H1 (cell line): ENCODE measurements at regions not wholly inside any gene's neighbourhood (a gene's known extent, or its start where the extent isn't known, plus 50 kb on each side); places are given as distances from the start of the nearest gene placed in this dataset.

ENCODE experiments used
- BACH1 ChIP-seq: IDR thresholded peaks from 2 replicates; pipeline ENCODE4 v1.6.1; 2012; ENCODE audit warnings: low read length, improper control_type of control experiment
- CEBPB ChIP-seq: IDR thresholded peaks from 2 replicates; pipeline ENCODE4 v1.6.1; 2012; ENCODE audit warnings: low read depth, low read length
- JUN ChIP-seq: IDR thresholded peaks from 2 replicates; pipeline ENCODE4 v1.6.1; 2011; ENCODE audit warnings: low read depth, mild to moderate bottlenecking, improper control_type of control experiment, low read length
- TAF1 ChIP-seq: IDR thresholded peaks from 2 replicates; pipeline ENCODE4 v1.6.1; 2011; ENCODE audit warnings: mild to moderate bottlenecking, low read depth, low read length
- TF ChIP-seq, protein P1 (sequence below), 3 experiments: IDR thresholded peaks; 1 replicate in 2 of 3; 2 replicates in 1 of 3; pipeline versions ENCODE4 v1.5.1 to v1.6.1; 2011; ENCODE audit warnings: low read length in 3 of 3, mild to moderate bottlenecking in 3 of 3, inconsistent platforms in 2 of 3, low read depth in 1 of 3, moderate library complexity in 1 of 3; ENCODE audit not compliant: insufficient read depth in 1 of 3; ENCODE audit errors: control extremely low read depth in 1 of 3

DNA sequence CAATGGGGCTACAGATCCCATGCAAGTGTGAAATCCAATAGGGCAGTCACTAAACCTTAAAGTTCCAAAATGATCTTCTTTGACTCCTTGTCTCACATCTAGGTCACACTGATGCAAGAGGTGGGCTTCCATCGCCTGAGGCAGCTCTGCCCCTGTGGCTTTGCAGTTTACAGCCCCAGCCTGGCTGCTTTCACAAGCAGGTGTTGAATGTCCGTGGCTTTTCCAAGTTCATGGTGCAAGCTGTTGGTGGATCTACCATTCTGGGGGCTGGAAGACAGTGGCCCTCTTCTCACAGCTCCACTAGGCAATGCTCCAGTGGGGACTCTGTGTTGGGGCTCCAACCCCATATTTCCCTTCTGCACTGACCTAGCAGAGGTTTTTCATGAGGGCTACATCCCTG, 68.5 kb upstream of the PRR20G start:
- TF ChIP-seq, protein P1, sequence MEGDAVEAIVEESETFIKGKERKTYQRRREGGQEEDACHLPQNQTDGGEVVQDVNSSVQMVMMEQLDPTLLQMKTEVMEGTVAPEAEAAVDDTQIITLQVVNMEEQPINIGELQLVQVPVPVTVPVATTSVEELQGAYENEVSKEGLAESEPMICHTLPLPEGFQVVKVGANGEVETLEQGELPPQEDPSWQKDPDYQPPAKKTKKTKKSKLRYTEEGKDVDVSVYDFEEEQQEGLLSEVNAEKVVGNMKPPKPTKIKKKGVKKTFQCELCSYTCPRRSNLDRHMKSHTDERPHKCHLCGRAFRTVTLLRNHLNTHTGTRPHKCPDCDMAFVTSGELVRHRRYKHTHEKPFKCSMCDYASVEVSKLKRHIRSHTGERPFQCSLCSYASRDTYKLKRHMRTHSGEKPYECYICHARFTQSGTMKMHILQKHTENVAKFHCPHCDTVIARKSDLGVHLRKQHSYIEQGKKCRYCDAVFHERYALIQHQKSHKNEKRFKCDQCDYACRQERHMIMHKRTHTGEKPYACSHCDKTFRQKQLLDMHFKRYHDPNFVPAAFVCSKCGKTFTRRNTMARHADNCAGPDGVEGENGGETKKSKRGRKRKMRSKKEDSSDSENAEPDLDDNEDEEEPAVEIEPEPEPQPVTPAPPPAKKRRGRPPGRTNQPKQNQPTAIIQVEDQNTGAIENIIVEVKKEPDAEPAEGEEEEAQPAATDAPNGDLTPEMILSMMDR (IDR thresholded peaks at IDR 0.05; ENCODE audit: control extremely low read depth in 1 of 3, insufficient read depth in 1 of 3, low read depth in 1 of 3, low read length in 3 of 3), result no peak
- TF ChIP-seq JUN (no peak), TAF1 (no peak), CEBPB (no peak), BACH1 (no peak)
